CD14-positive monocyte (primary cell): ENCODE measurements at regions not wholly inside any gene's neighbourhood (a gene's known extent, or its start where the extent isn't known, plus 50 kb on each side); places are given as distances from the start of the nearest gene placed in this dataset.

ENCODE experiments used
- DNase-seq, 3 donors: peaks; one replicate each; pipeline ENCODE4 v3.0.0-alpha.2; 2011 to 2022
- H2AFZ ChIP-seq: 2 replicates; pipeline ENCODE4 v1.6.0; 2012; ENCODE audit warnings: mild to moderate bottlenecking, low read depth, low read length, inconsistent platforms; ENCODE audit not compliant: insufficient read depth, poor library complexity, severe bottlenecking
- H3K27ac ChIP-seq, 2 donors: 1 replicate in 1 of 2; 2 replicates in 1 of 2; pipeline ENCODE4 v1.5.1; 2012 to 2013; ENCODE audit warnings: low read length in 2 of 2, control low read depth in 1 of 2, inconsistent platforms in 1 of 2, low read depth in 1 of 2, mild to moderate bottlenecking in 1 of 2
- H3K27me3 ChIP-seq, 2 donors: one replicate each; pipeline versions ENCODE4 v1.6.0 to v1.6.1; 2011 to 2013; ENCODE audit warnings: low read length in 2 of 2; ENCODE audit not compliant: control insufficient read depth in 2 of 2, insufficient read depth in 2 of 2
- H3K36me3 ChIP-seq, 2 donors: replicated peaks in 1 of 2; 1 replicate in 1 of 2; 2 replicates in 1 of 2; pipeline versions ENCODE4 v1.5.1 to v1.6.1; 2012 to 2013; ENCODE audit warnings: low read length in 2 of 2, control low read depth in 1 of 2, inconsistent platforms in 1 of 2, mild to moderate bottlenecking in 1 of 2; ENCODE audit not compliant: insufficient read depth in 2 of 2, control insufficient read depth in 1 of 2
- H3K4me1 ChIP-seq, 2 donors: 1 replicate in 1 of 2; 2 replicates in 1 of 2; pipeline versions ENCODE4 v1.5.1 to v1.6.1; 2012 to 2013; ENCODE audit warnings: low read length in 2 of 2, control low read depth in 1 of 2, inconsistent platforms in 1 of 2, mild to moderate bottlenecking in 1 of 2, moderate library complexity in 1 of 2; ENCODE audit not compliant: insufficient read depth in 2 of 2, control insufficient read depth in 1 of 2
- H3K4me2 ChIP-seq: replicated peaks from 2 replicates; pipeline ENCODE3; 2012; ENCODE audit warnings: low read length, moderate library complexity, mild to moderate bottlenecking; ENCODE audit not compliant: poor library complexity, severe bottlenecking; ENCODE audit errors: extremely low read depth
- H3K4me3 ChIP-seq, 3 experiments: fragments of 200-600 bp in 1 of 3; sonication (generic) in 1 of 3; replicated peaks in 1 of 3; 1 replicate in 2 of 3; 2 replicates in 1 of 3; pipeline ENCODE4 v1.5.1; 2011 to 2013; ENCODE audit warnings: low read length in 3 of 3, mild to moderate bottlenecking in 3 of 3, control low read depth in 2 of 3, low read depth in 2 of 3, inconsistent platforms in 1 of 3, moderate library complexity in 1 of 3
- H3K79me2 ChIP-seq: 2 replicates; pipeline ENCODE4 v1.6.0; 2012; ENCODE audit warnings: mild to moderate bottlenecking, control low read depth, inconsistent platforms, low read length, moderate library complexity; ENCODE audit not compliant: insufficient read depth
- H3K9ac ChIP-seq: 2 replicates; pipeline ENCODE4 v1.6.0; 2017; ENCODE audit warnings: low read length, mild to moderate bottlenecking; ENCODE audit not compliant: insufficient read depth, poor library complexity, severe bottlenecking
- H3K9me3 ChIP-seq, 2 donors: replicated peaks in 1 of 2; 1 replicate in 1 of 2; 2 replicates in 1 of 2; pipeline versions ENCODE4 v1.5.1 to v1.6.1; 2012 to 2013; ENCODE audit warnings: low read length in 2 of 2, control low read depth in 1 of 2; ENCODE audit not compliant: control insufficient read depth in 1 of 2, insufficient read depth in 1 of 2
- H4K20me1 ChIP-seq: 2 replicates; pipeline ENCODE4 v1.6.0; 2012; ENCODE audit warnings: mild to moderate bottlenecking, low read length, control low read depth, moderate library complexity; ENCODE audit not compliant: insufficient read depth
- H3K27ac Mint-ChIP-seq, 7 donors: one replicate each; pipeline ENCODE4 v1.8.0; 2020; ENCODE audit warnings: mild to moderate bottlenecking in 7 of 7, mixed read lengths in 7 of 7, moderate library complexity in 6 of 7, inconsistent platforms in 2 of 7
- H3K27me3 Mint-ChIP-seq, 3 donors: one replicate each; pipeline ENCODE4 v1.8.0; 2021 to 2022; ENCODE audit warnings: low read depth in 3 of 3, mild to moderate bottlenecking in 3 of 3, mixed read lengths in 3 of 3, moderate library complexity in 3 of 3, inconsistent platforms in 1 of 3
- H3K36me3 Mint-ChIP-seq, 2 donors: one replicate each; pipeline ENCODE4 v1.8.0; 2020; ENCODE audit warnings: mixed read lengths in 2 of 2, inconsistent platforms in 1 of 2, mild to moderate bottlenecking in 1 of 2
- H3K4me1 Mint-ChIP-seq: one replicate; pipeline ENCODE4 v1.8.0; 2020; ENCODE audit warnings: mild to moderate bottlenecking, mixed read lengths
- H3K4me3 Mint-ChIP-seq, 2 donors: one replicate each; pipeline ENCODE4 v1.8.0; 2020; ENCODE audit warnings: mild to moderate bottlenecking in 2 of 2, mixed read lengths in 2 of 2, moderate library complexity in 1 of 2
- H3K9me3 Mint-ChIP-seq, 7 donors: one replicate each; pipeline ENCODE4 v1.8.0; 2020 to 2022; ENCODE audit warnings: mixed read lengths in 7 of 7, mild to moderate bottlenecking in 6 of 7, moderate library complexity in 6 of 7, inconsistent platforms in 2 of 7
- WGBS: methylation state at CpG from one replicate; pipeline ENCODE4 v1.1.5; 2013; ENCODE audit warnings: missing lambda C conversion rate; ENCODE audit not compliant: insufficient coverage; 5-methylcytosine and 5-hydroxymethylcytosine counted together
- intact Hi-C, 2 donors: fragments of 100-400 bp; cut with micrococcal nuclease; formaldehyde crosslinking; loops; one replicate each; pipeline versions ENCODE4 v1.15.0 to v1.15.1; 2023
- TF ChIP-seq, protein P1 (sequence below): fragments of 200-600 bp; IDR thresholded peaks from one replicate; pipeline ENCODE4 v1.8.0; 2022; ENCODE audit warnings: antibody characterized with exemption, mild to moderate bottlenecking

DNA sequence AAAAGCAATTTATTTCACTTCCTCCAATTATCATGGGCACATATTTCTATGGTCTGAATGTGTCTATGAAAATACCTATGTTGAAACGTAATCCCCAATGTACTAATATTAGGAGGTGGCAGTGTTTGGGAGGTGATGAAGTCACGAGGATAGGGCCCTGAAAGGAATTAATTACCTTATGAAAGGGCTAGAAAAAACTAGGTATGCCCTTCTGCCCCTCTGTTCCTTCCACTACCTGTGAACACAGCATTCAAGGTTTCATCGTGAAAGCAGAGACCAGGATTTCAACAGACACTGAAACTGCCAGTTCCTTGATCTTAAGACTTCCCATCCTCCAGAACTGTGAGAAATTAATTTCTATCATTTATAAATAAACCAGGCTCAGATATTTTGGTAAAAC lies 1037.1 kb upstream of the C9orf72 start:
- H3K4me3 ChIP-seq: no peak overlapping the region
- H3K27ac Mint-ChIP-seq: no peak overlapping the region
- TF ChIP-seq, protein P1, sequence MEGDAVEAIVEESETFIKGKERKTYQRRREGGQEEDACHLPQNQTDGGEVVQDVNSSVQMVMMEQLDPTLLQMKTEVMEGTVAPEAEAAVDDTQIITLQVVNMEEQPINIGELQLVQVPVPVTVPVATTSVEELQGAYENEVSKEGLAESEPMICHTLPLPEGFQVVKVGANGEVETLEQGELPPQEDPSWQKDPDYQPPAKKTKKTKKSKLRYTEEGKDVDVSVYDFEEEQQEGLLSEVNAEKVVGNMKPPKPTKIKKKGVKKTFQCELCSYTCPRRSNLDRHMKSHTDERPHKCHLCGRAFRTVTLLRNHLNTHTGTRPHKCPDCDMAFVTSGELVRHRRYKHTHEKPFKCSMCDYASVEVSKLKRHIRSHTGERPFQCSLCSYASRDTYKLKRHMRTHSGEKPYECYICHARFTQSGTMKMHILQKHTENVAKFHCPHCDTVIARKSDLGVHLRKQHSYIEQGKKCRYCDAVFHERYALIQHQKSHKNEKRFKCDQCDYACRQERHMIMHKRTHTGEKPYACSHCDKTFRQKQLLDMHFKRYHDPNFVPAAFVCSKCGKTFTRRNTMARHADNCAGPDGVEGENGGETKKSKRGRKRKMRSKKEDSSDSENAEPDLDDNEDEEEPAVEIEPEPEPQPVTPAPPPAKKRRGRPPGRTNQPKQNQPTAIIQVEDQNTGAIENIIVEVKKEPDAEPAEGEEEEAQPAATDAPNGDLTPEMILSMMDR: no peak
- H3K4me1 Mint-ChIP-seq: no peaks in the 10 kb centered on the region
- H3K9me3 Mint-ChIP-seq: peaks cover 0 to 4% (median 0%) of the 10 kb centered on the region in 7 donors
- no peaks in the 10 kb centered on the region for H4K20me1 ChIP-seq
- no peaks in the 10 kb centered on the region for H3K4me1 ChIP-seq
- no peak overlapping the region for H3K9ac ChIP-seq
- no peak overlapping the region for H3K27ac ChIP-seq
- H3K27me3 Mint-ChIP-seq: no peaks in the 10 kb centered on the region
- H3K79me2 ChIP-seq: no peaks in the 10 kb centered on the region
- H3K36me3 ChIP-seq: no peaks in the 10 kb centered on the region
- no peak overlapping the region for H3K4me3 Mint-ChIP-seq
- WGBS: no CpG with 5 or more reads among the region's 3 CpGs
- H3K36me3 Mint-ChIP-seq: no peaks in the 10 kb centered on the region
- peaks cover 0 to 4% of the 10 kb centered on the region in 2 donors for H3K9me3 ChIP-seq
- H3K27me3 ChIP-seq: no peaks in the 10 kb centered on the region
- intact Hi-C loops: no loop called here
- no peak overlapping the region for H2AFZ ChIP-seq
- no peak for DNase-seq
- no peak overlapping the region for H3K4me2 ChIP-seq

DNA sequence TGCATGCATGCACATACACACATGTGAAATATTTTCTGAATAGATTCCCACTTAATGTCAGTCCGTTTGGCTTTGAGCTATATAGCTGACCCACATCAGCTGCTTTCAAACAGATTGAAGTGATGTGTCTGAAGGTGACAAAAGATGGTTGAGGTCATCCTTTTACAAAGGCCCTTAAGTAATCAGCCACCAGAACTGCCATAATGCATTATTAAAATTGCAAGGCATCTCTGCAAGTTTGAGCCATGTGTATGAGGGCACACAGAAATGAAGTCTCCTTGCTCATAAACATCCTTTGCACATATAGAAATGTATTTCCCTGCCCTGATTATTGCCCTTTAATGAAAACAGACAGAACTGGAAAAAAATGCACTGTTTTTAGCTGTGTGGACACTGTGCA lies 1043.0 kb upstream of the C9orf72 start:
- Histone ChIP-seq H3K27me3 (no peaks in the 10 kb centered on the region), H3K4me1 (no peaks in the 10 kb centered on the region), H3K4me2 (no peak overlapping the region), H3K27ac (no peak overlapping the region), H3K9me3 (peaks cover 0 to 4% of the 10 kb centered on the region in 2 donors), H3K4me3 (no peak overlapping the region), H3K79me2 (no peaks in the 10 kb centered on the region), H2AFZ (no peak overlapping the region), H4K20me1 (no peaks in the 10 kb centered on the region), H3K36me3 (no peaks in the 10 kb centered on the region), H3K9ac (no peak overlapping the region)
- DNase-seq: no peak
- Mint-ChIP-seq H3K27ac (no peak overlapping the region), H3K4me1 (no peaks in the 10 kb centered on the region), H3K4me3 (no peak overlapping the region), H3K27me3 (no peaks in the 10 kb centered on the region), H3K9me3 (peaks cover 0 to 3% (median 0%) of the 10 kb centered on the region in 7 donors), H3K36me3 (no peaks in the 10 kb centered on the region)
- TF ChIP-seq, protein P1: no peak
- no CpG with 5 or more reads among the region's 1 CpG for WGBS
- intact Hi-C loops: no loop called here
